ENCODE measurements at regions not wholly inside any gene's neighbourhood (a gene's known extent, or its start where the extent isn't known, plus 50 kb on each side); places are given as distances from the start of the nearest gene placed in this dataset.

DNA sequence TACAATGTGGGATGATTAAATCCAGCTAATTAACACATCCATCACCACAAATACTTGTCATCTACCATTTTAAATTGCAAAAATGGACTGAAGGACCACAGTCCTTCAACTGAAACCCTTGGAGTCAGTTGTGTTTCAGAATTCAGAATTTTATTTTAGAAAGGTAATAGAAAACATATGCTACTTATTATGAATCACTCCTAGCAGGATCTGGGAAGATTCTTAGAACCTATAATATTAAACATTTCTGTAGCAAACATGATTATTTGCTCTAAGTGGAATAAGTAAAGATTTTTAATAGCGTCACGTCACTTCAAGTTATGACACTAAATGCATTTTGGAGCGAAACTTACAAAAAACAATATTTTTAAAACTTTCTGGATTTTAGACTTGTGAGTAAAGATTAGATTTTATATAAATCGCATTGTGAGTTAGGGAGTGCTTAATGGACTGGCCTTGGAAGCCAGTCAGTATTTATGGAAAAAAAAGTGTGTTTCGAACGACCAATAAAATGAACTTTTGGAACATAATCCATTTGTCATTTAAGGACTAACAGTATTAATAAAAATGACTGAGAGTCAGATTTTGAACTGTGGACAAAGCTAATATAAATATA is 71.8 kb upstream of the PHACTR2 start (continued):
- TF ChIP-seq EP300 (IDR thresholded peaks at IDR 0.05; ENCODE audit: borderline replicate concordance in 1 of 2, low read depth in 2 of 2, low read length in 2 of 2) (no peak), SIX5 (IDR thresholded peaks at IDR 0.05; ENCODE audit: low read depth, low read length) (no peak), SP1 (IDR thresholded peaks at IDR 0.05; ENCODE audit: low read depth, low read length) (no peak), JUND (IDR thresholded peaks at IDR 0.05; ENCODE audit: low read length) (no peak), BRCA1 (IDR thresholded peaks at IDR 0.05; ENCODE audit: low read depth, low read length) (no peak), KDM4A (IDR thresholded peaks at IDR 0.05; ENCODE audit: low read depth, low read length, severe bottlenecking) (no peak), SUZ12 (IDR thresholded peaks at IDR 0.05; ENCODE audit: low read length) (no peak)

Data from H1 (cell line).